Testis (tissue), 2 donors: ENCODE measurements at regions not wholly inside any gene's neighbourhood (a gene's known extent, or its start where the extent isn't known, plus 50 kb on each side); places are given as distances from the start of the nearest gene placed in this dataset.

Experiments used
- CTCF ChIP-seq, 3 experiments: fragments of 450-650 bp in 2 of 3; fragments of 200-600 bp in 1 of 3; sonication (generic) in 1 of 3; IDR thresholded peaks; one replicate each; pipeline ENCODE4 v1.5.1; 2016 to 2019; ENCODE audit warnings: antibody characterized with exemption in 3 of 3, mild to moderate bottlenecking in 2 of 3, moderate library complexity in 1 of 3
- POLR2A ChIP-seq: fragments of 450-650 bp; IDR thresholded peaks from one replicate; pipeline ENCODE4 v1.6.1; 2017; ENCODE audit warnings: antibody characterized with exemption, mild to moderate bottlenecking, moderate library complexity

DNA sequence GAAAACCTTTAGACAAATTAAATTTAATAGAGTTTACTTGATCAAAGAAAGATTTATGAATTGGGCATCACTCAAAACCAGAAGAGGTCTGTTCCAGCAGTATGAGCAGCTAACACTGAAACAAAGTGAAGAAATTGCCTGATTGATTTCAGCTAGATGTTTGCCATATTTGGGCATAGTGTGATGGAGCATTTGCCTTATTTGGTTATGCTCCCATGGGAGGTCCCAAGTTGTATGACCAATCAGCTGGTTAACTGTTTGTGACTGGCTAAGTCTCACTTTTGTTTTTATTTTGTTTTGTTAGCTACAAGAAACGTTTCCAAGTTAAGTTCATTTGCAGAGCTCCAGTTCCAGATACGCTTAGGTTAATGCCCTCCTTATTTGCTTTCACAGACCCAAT lies 53.3 kb upstream of the LMNB1 start:
- TF ChIP-seq CTCF (IDR thresholded peaks at IDR 0.05) (no peak), POLR2A (no peak)
